Panc1 (cell line): ENCODE measurements at regions not wholly inside any gene's neighbourhood (a gene's known extent, or its start where the extent isn't known, plus 50 kb on each side); places are given as distances from the start of the nearest gene placed in this dataset.

Source experiments
- ATAC-seq: fragments of 200-7000 bp; cut with Tn5 transposase; 2 replicates; pipeline ENCODE4 v1.9.1; 2020; ENCODE audit warnings: mild to moderate bottlenecking, moderate library complexity
- BruUV-seq: library from RNA; stranded (reverse); fragments of 400-500 nt; replicated peaks from 2 replicates; lab custom pipeline; 2021; lab: Mats Ljungman, UMichigan
- CTCF ChIA-PET: fragments of 300-600 bp; sonication (Branson Sonifier 250); formaldehyde crosslinking; loops from one replicate; lab custom pipeline; 2022; ENCODE audit warnings: antibody characterized with exemption; lab: Charles Lee
- POLR2A ChIA-PET: fragments of 300-600 bp; sonication (Branson Sonifier 250); formaldehyde crosslinking; loops from one replicate; lab custom pipeline; 2022; ENCODE audit warnings: antibody characterized with exemption; lab: Charles Lee
- DNase-seq: peaks from one replicate; pipeline ENCODE4 v3.0.0-alpha.2; 2010; ENCODE audit warnings: low read depth, low spot score
- H3K27ac ChIP-seq: 2 replicates; pipeline ENCODE4 v1.5.1; 2011; ENCODE audit warnings: mild to moderate bottlenecking, low read length, inconsistent platforms
- H3K27me3 ChIP-seq: fragments of 200-500 bp; sonication (Bioruptor generic); 2 replicates; pipeline ENCODE4 v1.6.0; 2014; ENCODE audit warnings: low read length, inconsistent platforms; ENCODE audit not compliant: control insufficient read depth, insufficient read depth
- H3K36me3 ChIP-seq: fragments of 200-500 bp; sonication (Bioruptor generic); 2 replicates; pipeline ENCODE4 v1.5.1; 2014; ENCODE audit warnings: inconsistent platforms, mild to moderate bottlenecking, low read length, moderate library complexity; ENCODE audit not compliant: control insufficient read depth, insufficient read depth
- H3K4me1 ChIP-seq: 2 replicates; pipeline ENCODE4 v1.5.1; 2011; ENCODE audit warnings: inconsistent platforms, mild to moderate bottlenecking, low read length, moderate library complexity; ENCODE audit not compliant: control insufficient read depth, insufficient read depth
- H3K4me3 ChIP-seq, 2 experiments: 2 replicates each; pipeline ENCODE4 v1.5.1; 2011 to 2012; ENCODE audit warnings: low read depth in 2 of 2, low read length in 2 of 2, mild to moderate bottlenecking in 2 of 2, inconsistent platforms in 1 of 2, moderate library complexity in 1 of 2
- H3K9me3 ChIP-seq: fragments of 200-500 bp; sonication (Bioruptor generic); 2 replicates; pipeline ENCODE4 v1.5.1; 2014; ENCODE audit warnings: low read depth, mild to moderate bottlenecking, inconsistent platforms, low read length, moderate library complexity; ENCODE audit not compliant: control insufficient read depth, insufficient read depth
- CTCF ChIP-seq: fragments of 450-650 bp; IDR thresholded peaks from 2 replicates; pipeline ENCODE4 v1.5.1; 2017; ENCODE audit warnings: mild to moderate bottlenecking
- POLR2AphosphoS5 ChIP-seq: IDR thresholded peaks from 2 replicates; pipeline ENCODE4 v1.6.1; 2012; ENCODE audit warnings: mild to moderate bottlenecking, low read depth, low read length, moderate library complexity
- REST ChIP-seq, 2 experiments: IDR thresholded peaks; 2 replicates each; pipeline ENCODE4 v1.6.1; 2011 to 2012; ENCODE audit warnings: low read depth in 2 of 2, control low read depth in 1 of 2, low read length in 1 of 2, mild to moderate bottlenecking in 1 of 2, moderate library complexity in 1 of 2; ENCODE audit not compliant: insufficient read depth in 1 of 2
- SIN3A ChIP-seq: IDR thresholded peaks from 2 replicates; pipeline ENCODE4 v1.6.1; 2012; ENCODE audit warnings: low read depth, mild to moderate bottlenecking, low read length, moderate library complexity, borderline replicate concordance; ENCODE audit not compliant: insufficient read depth
- TCF7L2 ChIP-seq: IDR thresholded peaks from 2 replicates; pipeline ENCODE4 v1.6.1; 2011; ENCODE audit warnings: mild to moderate bottlenecking, low read depth, low read length, inconsistent platforms
- in situ Hi-C: cut with HindIII; loops from 2 replicates; pipeline ENCODE4 v1.10.0; 2016; ENCODE audit warnings: low sequenced_read_pairs, low pct_unique_long_range_greater_than_20kb
- intact Hi-C: fragments of 100-400 bp; cut with micrococcal nuclease; formaldehyde crosslinking; loops from one replicate; pipeline ENCODE4 v1.10.0; 2022; ENCODE audit not compliant: unreplicated experiment

GRCh38 chrX:124726881-124727280 lies 380.5 kb downstream of the SH2D1A start:
- ATAC-seq (no peak), DNase-seq (no peak)
- no TSS peak for BruUV-seq
- no peaks in the 10 kb centered on the region for H3K9me3 ChIP-seq
- POLR2A ChIA-PET: no interaction called here
- no peaks in the 10 kb centered on the region for H3K36me3 ChIP-seq
- no peak overlapping the region for H3K4me3 ChIP-seq
- intact Hi-C loops: no loop called here
- H3K27me3 ChIP-seq: no peaks in the 10 kb centered on the region
- no peak overlapping the region for H3K27ac ChIP-seq
- H3K4me1 ChIP-seq: no peaks in the 10 kb centered on the region
- in situ Hi-C loops: no loop called here
- CTCF ChIA-PET: no interaction called here
- TF ChIP-seq CTCF (no peak), REST (IDR thresholded peaks at IDR 0.05; ENCODE audit: insufficient read depth in 1 of 2, low read depth in 2 of 2, low read length in 1 of 2) (no peak), SIN3A (no peak), POLR2AphosphoS5 (no peak), TCF7L2 (no peak)

DNA sequence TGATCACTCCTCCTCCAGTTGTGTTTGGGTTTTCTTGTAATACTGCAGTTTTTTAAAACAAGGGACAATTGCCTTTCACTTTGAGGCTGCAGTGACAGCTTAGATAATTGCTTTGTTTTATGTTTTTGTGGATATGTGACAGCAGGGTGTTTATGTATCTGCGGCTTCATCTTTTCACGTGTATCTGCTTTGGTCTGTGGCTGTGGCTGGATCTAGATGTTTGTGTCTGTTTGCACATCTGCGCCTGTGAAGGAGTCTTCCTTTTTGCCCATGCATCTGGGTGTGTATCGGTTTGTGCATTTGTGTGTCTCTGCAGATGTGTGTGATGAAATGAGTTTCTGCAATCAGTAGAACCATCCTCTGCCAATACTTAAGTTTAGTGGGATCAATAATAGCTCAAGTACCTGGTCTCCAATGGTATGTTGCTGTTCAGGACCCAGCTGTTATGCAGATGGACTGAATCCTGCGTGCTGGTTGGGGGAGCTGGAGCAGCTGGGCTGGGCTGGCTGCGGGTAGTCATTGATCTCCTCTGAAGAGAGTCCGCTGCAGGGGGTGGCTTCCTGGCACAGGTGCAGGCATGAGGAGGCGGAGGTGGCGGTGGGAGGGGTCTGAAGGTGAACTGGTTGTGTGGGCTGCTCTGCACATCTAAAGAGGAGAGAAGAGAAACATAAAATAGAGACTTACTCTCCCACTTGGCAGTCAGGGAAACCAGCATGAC lies 390.3 kb downstream of the SH2D1A start:
- H3K4me1 ChIP-seq: no peaks in the 10 kb centered on the region
- intact Hi-C loops (no loop called here), in situ Hi-C loops (no loop called here)
- no peak overlapping the region for H3K27ac ChIP-seq
- DNase-seq (no peak), ATAC-seq (no peak)
- TF ChIP-seq SIN3A: no peak
- TF ChIP-seq CTCF: no peak
- TF ChIP-seq REST (IDR thresholded peaks at IDR 0.05; ENCODE audit: insufficient read depth in 1 of 2, low read depth in 2 of 2, low read length in 1 of 2): no peak
- TF ChIP-seq TCF7L2: no peak
- TF ChIP-seq POLR2AphosphoS5: no peak
- no peaks in the 10 kb centered on the region for H3K9me3 ChIP-seq
- H3K36me3 ChIP-seq: no peaks in the 10 kb centered on the region
- no TSS peak for BruUV-seq
- H3K4me3 ChIP-seq: no peak overlapping the region
- no peaks in the 10 kb centered on the region for H3K27me3 ChIP-seq
- ChIA-PET CTCF (no interaction called here), POLR2A (no interaction called here)
